Right ventricle myocardium inferior (tissue), 1 donor: ENCODE measurements at regions not wholly inside any gene's neighbourhood (a gene's known extent, or its start where the extent isn't known, plus 50 kb on each side); places are given as distances from the start of the nearest gene placed in this dataset.

Source experiments
- ATAC-seq: fragments of 200-7000 bp; cut with Tn5 transposase; one replicate; pipeline ENCODE4 v1.9.1; 2020; ENCODE audit warnings: mild to moderate bottlenecking, moderate library complexity
- DNase-seq: peaks from one replicate; pipeline ENCODE4 v3.0.0; 2021; ENCODE audit errors: missing footprints
- intact Hi-C: fragments of 100-400 bp; cut with DNase I; formaldehyde crosslinking; loops from one replicate; pipeline ENCODE4 v1.11.0; 2022
- donor health status: DM: no; HTN: yes; CAD: no; lungs with severe emphysema.

GRCh38 chrX:40171513-40172400 is 74.0 kb upstream of the BCOR start:
- ATAC-seq (peak; percentile 15), DNase-seq (peak; percentile 81)
- intact Hi-C loops = loop anchor here (5.0 kb wide), 1 partner anchor 354 kb away; no protein-coding TSS in a partner anchor

- no peak for DNase-seq
- intact Hi-C loops = loop anchor here (5.0 kb wide), 1 partner anchor 354 kb away; no protein-coding TSS in a partner anchor
- ATAC-seq = no peak
These were observed 73.2 kb upstream of the BCOR start for GRCh38 chrX:40170830-40171512.

GRCh38 chrX:40169193-40170101 is 71.7 kb upstream of the BCOR start:
- no peak for DNase-seq
- intact Hi-C loops = loop anchor here (5.0 kb wide), 1 partner anchor 352 kb away; no protein-coding TSS in a partner anchor
- no peak for ATAC-seq

- DNase-seq = no peak
- intact Hi-C loops = no loop called here
- no peak for ATAC-seq
These were observed 70.8 kb upstream of the BCOR start for GRCh38 chrX:40168480-40169011.

- DNase-seq (no peak), ATAC-seq (no peak)
- intact Hi-C loops = no loop called here
These were observed 70.2 kb upstream of the BCOR start for GRCh38 chrX:40167850-40168479.

- no peak for ATAC-seq
- no peak for DNase-seq
- intact Hi-C loops = no loop called here
These were observed 69.6 kb upstream of the BCOR start for GRCh38 chrX:40167233-40167849.

GRCh38 chrX:40166582-40166981 is 68.8 kb upstream of the BCOR start:
- intact Hi-C loops = no loop called here
- no peak for DNase-seq
- no peak for ATAC-seq

GRCh38 chrX:40165861-40166260 is 68.1 kb upstream of the BCOR start:
- DNase-seq = no peak
- ATAC-seq = no peak
- intact Hi-C loops = no loop called here

GRCh38 chrX:40165206-40165605 is 67.4 kb upstream of the BCOR start:
- DNase-seq (no peak), ATAC-seq (no peak)
- intact Hi-C loops = no loop called here

GRCh38 chrX:40164751-40165150 is 67.0 kb upstream of the BCOR start:
- intact Hi-C loops = no loop called here
- no peak for DNase-seq
- ATAC-seq = no peak

GRCh38 chrX:40158036-40158706 is 60.4 kb upstream of the BCOR start:
- ATAC-seq (peak; percentile 62), DNase-seq (no peak)
- intact Hi-C loops = no loop called here

GRCh38 chrX:40157228-40158035 is 59.7 kb upstream of the BCOR start:
- no peak for ATAC-seq
- DNase-seq = no peak
- intact Hi-C loops = no loop called here

GRCh38 chrX:40156470-40157227 is 58.9 kb upstream of the BCOR start:
- DNase-seq = no peak
- ATAC-seq = no peak
- intact Hi-C loops = no loop called here

GRCh38 chrX:40155589-40156469 is 58.1 kb upstream of the BCOR start:
- DNase-seq = no peak
- intact Hi-C loops = loop anchor here (2.0 kb wide), 1 partner anchor 19 kb away; no protein-coding TSS in a partner anchor
- ATAC-seq = no peak
